Stimulated activated CD4-positive, alpha-beta T cell treated with anti-CD3 and anti-CD28 coated beads, Interleukin-12 subunit alpha, Interleukin-12 subunit beta, amount 100 ng/mL, for 24 hours (primary cell): ENCODE measurements at regions not wholly inside any gene's neighbourhood (a gene's known extent, or its start where the extent isn't known, plus 50 kb on each side); places are given as distances from the start of the nearest gene placed in this dataset.
"Not testable (repeated sequence)": the region's sequence is repeated elsewhere in the genome, so short reads cannot be mapped to it uniquely, and the experiment has no call there.

Experiments used
- DNase-seq, 2 experiments: peaks; one replicate each; pipeline ENCODE4 v3.0.0-alpha.2; 2020; ENCODE audit warnings: low read depth in 2 of 2

DNA sequence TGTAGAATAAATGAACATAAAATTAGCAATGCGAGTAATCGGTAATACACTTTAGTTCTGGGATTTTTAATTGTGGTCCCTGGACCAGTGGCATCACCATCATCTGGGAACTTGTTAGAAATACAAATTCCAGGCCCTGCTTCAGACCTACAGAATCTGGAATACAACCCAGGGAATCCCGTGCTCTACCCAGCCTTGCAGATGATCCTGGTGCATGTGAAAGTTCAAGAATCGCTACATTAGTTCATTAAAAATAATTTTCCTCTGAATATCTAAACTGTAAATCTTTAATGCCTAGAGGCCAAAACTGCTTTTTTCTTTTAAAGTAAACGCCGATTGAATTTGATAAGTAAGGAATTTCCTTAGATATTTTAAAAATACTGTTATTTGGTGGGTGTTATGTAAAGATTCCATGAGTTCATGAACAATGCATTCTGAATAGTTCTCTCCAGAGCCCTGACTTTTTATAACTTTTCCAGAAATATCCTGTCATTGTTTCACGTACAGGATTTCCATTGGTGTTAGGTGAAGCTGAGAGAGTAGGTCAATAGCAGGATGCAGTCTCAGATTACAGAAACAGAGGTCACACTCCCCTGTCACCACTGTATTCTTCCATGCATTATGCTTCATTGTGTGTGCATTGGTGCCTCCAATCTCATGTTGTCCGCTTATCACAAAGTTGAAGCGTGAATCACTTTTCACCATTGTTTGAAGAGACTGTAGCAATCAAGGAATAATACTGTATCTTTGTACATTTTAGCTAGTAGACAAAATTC, 596.5 kb upstream of the KLF12 start:
- no peak for DNase-seq

DNA sequence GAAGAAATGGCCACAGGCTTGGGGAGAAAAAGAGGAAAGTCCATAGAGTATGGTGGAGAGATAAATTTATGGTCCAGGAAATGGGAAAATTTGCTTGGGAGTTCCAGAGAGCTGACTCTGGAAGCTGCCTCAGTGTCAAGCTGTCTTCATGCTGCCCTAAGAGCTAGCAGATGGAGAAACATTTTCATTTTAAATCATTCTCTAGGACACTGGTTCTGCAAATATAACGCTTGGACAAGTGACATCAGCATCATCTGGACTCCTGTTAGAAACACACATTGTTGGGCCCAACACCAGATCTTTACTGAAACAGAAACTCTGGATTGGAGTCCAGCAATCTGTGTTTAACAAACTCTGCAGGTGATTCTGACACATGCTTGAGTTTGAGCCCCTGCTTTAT, 592.0 kb upstream of the KLF12 start:
- no peak for DNase-seq

DNA sequence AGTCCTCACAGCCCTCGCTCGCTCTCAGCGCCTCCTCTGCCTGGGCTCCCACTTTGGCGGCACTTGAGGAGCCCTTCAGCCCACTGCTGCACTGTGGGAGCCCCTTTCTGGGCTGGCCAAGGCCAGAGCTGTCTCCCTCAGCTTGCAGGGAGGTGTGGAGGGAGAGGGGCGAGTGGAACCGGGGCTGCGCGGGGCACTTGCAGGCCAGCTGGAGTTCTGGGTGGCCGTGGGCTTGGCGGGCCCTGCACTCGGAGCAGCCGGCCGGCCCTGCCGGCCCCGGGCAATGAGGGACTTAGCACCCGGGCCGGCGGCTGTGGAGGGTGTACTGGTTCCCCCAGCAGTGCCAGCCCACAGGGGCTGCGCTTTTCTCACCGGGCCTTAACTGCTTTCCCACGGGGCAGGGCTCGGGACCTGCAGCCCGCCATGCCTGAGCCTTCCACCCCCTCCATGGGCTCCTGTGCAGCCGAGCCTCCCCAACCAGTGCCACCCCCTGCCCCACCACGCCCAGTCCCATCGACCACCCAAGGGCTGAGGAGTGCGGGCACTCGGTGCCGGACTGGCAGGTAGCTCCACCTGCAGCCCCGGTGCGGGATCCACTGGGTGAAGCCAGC, 584.1 kb upstream of the KLF12 start:
- DNase-seq = not testable (repeated sequence)

DNA sequence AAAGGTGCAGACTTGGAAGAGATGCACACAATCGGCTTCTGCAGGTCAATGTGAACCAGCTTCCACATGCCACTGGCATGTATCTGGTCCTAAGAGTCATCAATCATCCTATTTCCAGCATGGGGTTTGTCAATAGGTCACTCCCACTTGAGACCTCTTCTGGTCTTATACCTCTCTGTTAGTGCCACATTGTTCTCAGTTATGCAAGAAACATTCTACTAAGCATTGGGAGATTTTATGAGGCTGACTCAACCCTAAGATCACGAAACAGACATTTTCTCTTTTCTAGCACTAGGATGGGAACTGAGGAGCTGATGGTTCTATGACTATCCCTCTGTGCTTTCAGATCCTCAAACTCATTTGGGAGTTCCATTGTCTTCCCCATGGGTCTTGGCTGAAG, 581.5 kb upstream of the KLF12 start:
- DNase-seq = no peak

DNA sequence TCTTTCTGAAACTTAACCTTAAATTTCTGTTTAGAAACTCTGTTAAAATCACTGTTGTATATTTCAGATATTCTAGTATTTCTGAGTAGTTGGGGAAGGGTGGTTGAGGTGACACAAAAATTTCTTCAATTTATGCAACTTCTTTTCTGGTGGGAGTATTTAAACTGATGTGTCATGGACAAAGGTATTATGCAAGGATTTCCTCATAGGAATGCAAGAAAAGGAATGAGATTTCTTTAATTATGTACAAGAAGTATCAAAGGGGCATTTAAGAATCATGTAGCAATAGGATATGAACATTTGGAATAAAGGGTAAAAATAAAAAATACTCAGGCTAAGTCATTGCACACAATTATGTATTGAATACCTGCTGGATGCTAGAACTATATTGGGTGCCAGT, 575.8 kb upstream of the KLF12 start:
- DNase-seq = no peak

DNA sequence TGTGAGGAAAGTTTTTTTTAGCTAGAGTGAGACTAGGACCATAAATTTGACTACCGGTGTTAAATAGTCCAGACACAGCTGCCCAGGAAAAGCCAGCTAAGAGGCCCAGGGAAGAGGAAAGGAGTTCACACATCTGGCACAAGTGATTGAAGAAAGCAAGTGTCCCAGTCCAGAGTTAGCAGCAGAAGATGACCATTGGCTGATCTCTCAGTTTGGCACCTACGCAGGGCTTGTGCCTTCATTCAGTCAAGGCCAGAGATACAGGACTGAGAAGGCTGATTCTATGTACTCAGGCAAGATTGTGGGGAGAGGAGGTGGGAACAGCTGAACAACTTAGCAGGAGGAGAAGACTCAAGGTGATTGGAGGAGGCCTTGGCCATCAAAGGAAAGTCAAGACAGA, 575.0 kb upstream of the KLF12 start:
- DNase-seq = no peak

DNA sequence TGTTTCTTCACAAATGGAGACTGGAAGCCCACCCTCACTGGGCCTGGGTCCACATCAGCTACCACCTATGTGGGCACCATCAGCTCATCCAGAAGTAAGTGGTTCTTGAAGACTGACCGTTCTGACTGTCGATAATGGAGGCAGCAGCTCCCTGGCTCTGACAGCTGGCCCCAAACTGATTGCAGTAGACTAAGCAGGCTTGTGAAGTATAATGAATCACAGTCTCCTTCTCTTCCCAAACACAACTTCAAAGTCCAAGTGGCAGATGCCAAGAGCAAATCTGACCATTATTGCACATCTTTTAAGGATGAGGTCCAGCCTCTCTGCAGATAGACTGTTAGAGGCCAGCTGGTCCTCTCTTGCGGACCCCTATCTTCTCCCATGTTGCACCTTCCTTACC, 574.4 kb upstream of the KLF12 start:
- DNase-seq = no peak

DNA sequence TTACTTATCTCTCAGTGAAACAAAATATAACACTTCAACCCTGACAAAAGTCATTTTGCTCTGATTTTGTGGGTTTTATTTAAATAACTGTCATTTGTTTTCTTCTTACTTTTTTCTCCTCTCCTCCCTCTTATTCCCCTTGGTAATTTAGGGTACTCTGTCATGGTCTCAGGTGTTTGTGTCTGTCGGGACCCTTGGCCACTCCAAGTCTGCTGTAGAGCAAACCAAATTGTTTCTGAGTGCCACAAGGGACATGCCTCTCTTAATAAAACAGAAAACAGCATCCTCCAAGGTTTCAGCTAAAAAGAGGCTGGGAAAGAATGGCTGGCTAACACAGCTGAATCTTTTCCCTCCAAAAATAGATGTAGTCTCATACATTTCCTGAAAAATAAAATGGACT, 573.1 kb upstream of the KLF12 start:
- DNase-seq = no peak

DNA sequence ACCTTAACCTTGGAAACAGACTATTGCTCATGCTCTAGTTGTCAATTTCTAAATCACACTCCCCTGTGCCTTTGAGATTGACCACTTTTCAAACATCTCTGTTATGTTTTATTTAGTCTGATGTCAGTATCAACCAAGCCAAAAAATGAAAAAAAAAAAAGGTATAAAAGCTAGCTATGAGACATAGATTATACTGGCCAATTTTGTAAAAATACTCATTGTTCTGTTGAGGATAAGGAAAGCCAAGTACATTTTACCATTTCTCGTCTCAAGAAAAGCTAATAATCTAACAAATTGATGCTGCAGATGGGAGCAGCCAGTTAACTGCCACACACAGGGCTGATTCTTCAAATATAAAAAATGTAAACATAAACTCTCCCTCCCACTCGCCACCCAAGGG, 572.6 kb upstream of the KLF12 start:
- DNase-seq = no peak

DNA sequence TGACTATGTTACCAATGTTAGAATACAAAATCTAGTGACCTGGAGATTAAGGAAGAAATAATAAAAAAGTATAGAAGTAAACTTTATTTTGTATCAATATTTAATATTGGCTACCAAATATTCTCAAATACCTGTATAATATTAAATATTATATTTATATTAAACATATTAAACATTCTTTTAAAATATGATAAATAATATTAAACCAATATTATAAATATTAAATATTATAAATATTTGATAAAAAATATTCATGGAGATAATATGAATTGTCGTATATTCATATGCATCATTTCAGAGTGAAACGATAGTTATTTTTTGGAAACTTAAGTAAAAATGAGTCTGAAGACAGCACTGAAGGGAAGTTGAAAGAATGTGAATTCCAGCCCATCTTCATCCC, 571.2 kb upstream of the KLF12 start:
- no peak for DNase-seq

DNA sequence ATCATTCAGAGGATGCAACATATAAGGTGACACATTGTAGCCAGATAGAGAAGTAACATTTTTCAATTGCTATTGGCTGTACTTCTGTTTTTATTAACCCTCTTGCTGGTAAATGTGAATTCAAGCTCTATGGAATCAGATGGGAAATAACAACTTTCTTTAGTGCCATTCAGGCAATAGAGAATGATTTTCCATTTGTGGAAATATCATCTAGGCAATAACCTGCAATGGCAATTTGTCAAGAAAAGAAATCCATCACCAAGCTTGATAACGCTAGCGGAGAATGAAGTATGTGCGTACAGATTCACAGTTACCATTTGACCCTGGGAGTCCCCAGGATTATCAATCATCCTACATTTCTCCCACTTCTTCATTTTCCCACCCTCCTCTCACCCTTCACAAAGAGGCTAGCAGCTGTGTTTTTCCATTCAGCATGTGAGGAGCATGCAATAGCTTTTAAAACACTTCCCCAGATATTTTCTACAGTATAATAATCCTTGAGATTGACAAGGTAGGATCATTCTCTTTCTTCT, 569.7 kb upstream of the KLF12 start:
- DNase-seq = no peak

DNA sequence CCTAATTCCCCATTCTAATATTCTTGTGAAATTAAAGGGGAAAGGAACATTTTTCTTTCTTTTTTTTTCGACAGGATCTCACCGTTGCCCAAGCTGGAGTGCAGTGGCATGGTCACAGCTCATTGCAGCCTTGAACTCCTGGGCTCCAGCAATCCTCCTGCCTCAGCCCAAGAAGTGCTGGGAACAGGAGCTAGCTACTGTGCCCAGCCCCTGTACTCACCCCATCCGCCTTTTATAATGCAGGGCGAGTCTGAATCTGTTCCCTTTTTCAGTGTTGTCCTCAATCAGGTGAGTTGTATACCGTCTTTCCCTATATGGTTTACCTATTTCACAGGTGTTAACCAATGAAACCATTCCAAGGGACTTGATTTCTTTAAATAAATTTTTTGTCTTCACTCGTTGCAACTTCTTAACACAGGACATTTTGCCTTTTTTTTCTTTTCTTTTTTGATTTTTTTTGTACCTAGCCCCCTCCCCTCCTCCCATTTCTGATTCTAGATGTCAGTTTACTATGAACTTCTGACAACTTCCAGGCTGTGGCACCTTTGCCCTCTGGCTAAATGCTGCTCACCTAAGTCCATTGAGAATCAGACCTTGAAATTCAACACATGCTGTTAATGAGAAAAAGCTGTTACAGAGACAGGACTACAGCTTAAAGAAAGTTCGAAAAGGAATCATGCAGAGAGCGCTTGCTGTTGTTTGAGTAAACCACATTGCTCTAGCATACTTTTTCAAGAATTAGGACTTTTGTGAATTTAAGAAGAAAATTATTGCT, 562.1 kb upstream of the KLF12 start:
- DNase-seq = no peak

DNA sequence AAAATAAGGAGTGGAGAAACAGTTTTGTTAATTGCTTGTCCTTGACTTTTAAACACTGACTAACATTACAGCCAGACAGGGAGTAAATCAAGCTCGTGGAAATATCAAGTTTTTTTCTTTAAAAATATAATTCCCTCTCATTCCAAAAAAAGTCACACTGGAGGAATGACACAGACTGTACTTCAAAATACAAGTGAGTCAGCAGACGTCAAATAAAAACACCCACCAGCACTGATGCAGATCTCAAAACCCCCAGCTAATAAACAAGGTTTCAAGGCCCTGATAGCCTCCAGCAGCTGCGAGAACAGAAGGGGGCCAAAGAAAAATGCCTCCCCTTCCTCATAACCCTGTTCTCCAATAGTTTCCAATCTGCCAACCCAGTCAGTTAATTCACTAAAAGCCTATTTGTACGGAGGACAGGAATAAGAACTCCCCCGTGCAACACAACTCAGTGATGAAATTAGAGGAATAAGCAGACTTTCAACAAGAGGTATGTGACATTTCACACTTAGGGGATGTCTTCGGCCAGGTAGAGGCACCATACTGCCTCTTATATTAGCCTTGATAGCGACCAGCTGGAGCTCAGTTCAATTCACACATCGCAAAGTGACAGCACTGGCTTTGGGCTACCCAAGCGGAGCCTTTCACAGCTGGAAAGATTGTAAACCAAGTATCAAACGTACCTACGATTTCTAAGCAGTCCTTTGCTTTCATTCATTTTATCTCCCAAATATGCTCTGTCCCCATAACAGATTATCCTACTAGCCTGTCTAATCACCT, 561.0 kb upstream of the KLF12 start:
- DNase-seq = no peak

DNA sequence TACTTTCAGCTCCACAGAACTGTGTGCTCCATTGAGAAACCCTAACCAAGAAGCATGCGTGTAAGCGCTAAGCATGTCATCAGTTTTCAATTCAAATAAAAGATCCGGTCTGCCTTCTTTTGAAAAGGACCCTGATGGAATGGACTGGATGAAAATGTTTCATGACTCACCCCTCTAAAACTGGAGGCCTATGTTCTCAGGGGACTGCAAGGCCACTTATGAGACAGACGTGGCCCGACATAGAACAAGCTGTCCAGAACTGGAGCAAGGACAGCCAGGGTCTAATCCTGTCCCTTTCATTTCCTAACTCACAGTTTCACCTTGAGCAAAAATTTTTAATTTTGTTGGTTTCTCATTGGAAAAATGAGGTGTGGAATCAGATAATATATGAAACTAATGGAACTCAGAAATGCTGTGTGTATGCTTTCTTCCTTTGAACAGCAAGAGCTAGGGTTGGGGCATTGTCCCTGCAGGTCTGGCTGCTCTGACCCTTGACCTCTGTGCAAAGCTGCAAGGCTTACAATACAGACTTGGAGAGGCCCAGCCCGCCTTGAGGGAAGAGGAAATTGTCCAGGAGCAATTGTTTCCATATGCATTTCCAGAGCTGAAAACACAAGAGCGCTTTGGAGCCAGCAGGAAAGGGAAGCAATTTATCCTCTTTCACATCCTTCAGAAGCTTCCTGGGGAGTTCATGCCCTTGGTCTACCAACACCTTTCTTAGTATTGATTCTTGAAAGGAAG, 553.4 kb upstream of the KLF12 start:
- no peak for DNase-seq

DNA sequence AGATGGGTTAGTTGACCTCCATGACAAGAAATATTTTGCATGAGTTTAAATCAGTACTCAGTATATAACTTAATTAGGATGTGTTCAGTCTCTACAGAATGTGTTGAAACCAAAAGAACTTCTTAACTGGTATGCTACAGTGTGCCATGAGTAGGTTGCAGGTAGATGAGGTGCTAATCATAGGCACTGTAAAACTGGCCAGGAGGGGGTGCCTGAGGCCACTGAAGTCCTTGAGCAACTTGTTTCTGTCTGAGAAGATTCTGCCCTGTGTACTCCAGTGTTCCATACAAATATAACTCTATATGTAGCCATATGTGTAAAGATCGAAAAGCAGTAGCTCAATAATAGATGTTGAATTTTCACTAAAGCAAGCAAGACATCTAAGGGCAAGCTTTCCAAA, 549.2 kb upstream of the KLF12 start:
- DNase-seq = no peak

DNA sequence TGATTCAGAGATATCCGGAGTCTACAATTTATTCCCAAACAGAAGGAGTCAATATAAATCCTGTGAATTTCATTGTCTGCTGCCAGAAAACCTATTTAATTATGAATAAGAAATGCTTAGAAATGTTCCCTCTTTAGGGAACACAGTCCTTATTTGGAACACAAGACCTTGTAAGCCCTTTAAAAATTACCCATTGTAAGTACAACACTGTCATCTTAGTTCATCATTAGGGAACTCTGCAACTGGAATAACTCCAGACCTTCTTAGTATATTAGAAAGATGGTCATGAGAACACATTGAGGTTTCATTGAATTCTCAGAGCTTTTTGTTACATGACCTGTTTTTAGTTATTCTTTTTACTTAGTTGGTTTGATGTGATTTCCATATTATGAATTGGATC, 548.5 kb upstream of the KLF12 start:
- no peak for DNase-seq

DNA sequence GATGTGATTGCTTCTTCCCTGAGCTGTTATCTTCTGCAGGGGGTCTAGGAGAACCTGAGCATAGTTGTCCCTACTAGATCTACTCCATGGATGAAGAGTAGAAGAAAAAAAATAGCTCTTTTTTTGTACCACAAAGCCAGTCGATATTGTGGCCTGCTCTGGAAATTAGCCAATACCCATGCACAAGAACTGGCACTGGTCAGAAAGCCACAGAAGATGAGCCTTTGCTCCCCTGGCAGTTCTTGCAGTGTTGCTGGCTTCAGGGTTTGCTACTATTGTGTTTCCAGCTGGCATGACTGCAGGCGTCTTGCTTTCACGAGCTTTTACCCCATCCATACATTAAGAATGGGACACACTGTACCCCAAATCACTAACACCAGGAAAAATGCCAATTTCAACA, 547.7 kb upstream of the KLF12 start:
- no peak for DNase-seq

DNA sequence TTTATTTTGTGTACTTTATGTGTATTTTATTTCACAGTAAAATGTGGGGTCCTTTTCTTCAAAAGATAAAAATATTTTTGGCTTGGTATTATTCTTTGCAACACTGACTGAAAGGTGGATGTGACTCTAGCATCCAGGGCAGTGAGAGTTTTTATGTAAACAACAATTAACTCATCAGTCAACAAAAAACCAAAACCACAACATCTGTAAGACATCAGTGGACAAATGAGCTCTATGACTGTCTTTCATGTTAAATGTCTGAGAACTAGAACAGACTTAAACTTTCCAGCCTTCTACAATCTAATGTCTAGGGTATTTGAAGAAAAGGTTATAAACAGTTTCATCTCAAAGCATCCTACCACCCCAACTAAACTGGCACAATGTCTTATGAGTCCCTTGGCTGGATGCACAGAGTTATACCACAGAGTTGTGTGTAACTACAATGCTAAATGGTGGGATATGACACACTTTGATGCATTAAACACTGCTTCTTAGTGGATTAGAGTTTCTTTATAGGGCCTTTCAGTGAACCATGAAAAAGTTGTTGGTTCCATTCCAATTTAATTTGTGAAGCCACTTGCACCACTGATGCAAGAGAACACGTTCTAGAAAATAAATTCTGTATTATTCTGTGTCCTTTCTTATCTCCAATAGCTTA, 544.2 kb upstream of the KLF12 start:
- no peak for DNase-seq

DNA sequence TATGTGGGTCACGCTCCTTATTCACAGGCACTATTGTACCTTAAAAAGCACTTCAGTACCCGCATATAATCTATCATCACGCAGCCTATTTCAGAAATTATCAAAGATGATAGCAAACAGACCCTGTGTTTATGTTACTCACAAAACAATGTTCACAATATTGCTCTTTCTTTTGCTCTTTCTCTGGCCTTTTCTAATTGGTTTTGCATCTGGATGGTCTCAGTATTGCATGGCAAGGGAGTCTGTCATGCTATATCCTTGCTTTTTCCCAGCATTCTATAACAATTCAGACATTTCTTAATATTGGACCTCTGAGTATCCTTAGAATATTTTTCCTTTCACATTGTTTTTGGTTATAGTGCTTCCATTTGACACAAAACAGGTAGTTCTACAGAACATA, 541.8 kb upstream of the KLF12 start:
- DNase-seq = no peak

DNA sequence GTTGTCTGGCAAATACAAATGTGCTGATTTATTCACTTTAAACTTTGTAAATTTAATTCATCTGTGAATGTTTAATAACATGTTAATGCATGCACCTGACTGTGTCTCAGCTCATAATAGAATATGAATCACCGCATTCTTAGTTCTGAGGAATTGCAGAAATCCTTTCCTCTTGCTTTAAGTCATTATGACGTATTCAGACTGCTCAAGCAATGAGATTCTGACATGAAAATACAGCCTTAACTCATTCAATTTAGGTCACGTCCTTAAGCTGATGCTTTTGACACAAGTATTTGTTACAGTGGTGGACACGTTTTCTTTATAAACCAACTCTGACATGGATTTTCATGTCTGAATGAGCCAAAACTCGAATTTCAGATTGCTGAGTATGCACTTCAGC, 541.0 kb upstream of the KLF12 start:
- DNase-seq = no peak

DNA sequence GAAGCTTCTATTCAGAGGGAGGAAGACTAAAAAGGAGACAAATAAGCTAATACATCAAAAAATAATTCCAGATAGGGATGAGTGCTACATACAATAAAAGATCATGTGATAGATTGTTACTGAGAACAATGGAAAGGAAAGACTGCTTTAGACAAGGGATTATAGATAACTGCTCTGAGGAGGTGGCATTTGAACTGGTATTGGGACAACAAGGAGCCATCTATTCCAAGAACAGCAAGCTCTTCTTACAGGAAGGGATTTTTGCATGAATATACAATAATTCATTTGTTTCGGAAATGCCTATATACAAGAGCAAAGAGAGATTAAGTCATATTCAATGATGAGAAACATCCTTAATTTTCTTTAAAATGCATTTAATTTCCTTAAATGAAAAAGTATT, 540.5 kb upstream of the KLF12 start:
- DNase-seq = no peak
